HL-60 (cell line): ENCODE measurements at regions not wholly inside any gene's neighbourhood (a gene's known extent, or its start where the extent isn't known, plus 50 kb on each side); places are given as distances from the start of the nearest gene placed in this dataset.

Experiments used
- DNase-seq, 2 experiments: peaks; one replicate each; pipeline ENCODE4 v3.0.0-alpha.2; 2010 to 2020; ENCODE audit warnings: low read depth in 1 of 2, low spot score in 1 of 2
- H3K27ac ChIP-seq: fragments of 250-450 bp; sonication (Bioruptor Pico); replicated peaks from 2 replicates; pipeline ENCODE4 v1.5.1; 2020; ENCODE audit warnings: mild to moderate bottlenecking, moderate library complexity
- H3K27me3 ChIP-seq: fragments of 250-450 bp; sonication (Bioruptor Pico); 2 replicates; pipeline ENCODE4 v1.5.1; 2021; ENCODE audit warnings: mild to moderate bottlenecking, moderate library complexity; ENCODE audit not compliant: insufficient read depth, poor library complexity, severe bottlenecking
- H3K4me3 ChIP-seq: replicated peaks from 2 replicates; pipeline ENCODE4 v1.5.1; 2011; ENCODE audit warnings: mild to moderate bottlenecking, control low read depth, low read length; ENCODE audit not compliant: insufficient read depth
- GABPA ChIP-seq: IDR thresholded peaks from 2 replicates; pipeline ENCODE4 v1.6.1; 2012; ENCODE audit warnings: low read depth
- POLR2AphosphoS5 ChIP-seq: IDR thresholded peaks from 2 replicates; pipeline ENCODE4 v1.6.1; 2012; ENCODE audit warnings: low read depth
- SPI1 ChIP-seq: IDR thresholded peaks from 2 replicates; pipeline ENCODE4 v1.6.1; 2012; ENCODE audit warnings: low read depth, mild to moderate bottlenecking, borderline replicate concordance
- TF ChIP-seq, protein P1 (sequence below): IDR thresholded peaks from one replicate; pipeline ENCODE4 v1.5.1; 2011; ENCODE audit warnings: low read length, control low read depth, inconsistent platforms; ENCODE audit not compliant: insufficient read depth
- TF ChIP-seq, protein P2 (sequence below): IDR thresholded peaks from 2 replicates; pipeline ENCODE4 v1.6.1; 2012; ENCODE audit warnings: low read depth; ENCODE audit not compliant: insufficient replicate concordance

DNA sequence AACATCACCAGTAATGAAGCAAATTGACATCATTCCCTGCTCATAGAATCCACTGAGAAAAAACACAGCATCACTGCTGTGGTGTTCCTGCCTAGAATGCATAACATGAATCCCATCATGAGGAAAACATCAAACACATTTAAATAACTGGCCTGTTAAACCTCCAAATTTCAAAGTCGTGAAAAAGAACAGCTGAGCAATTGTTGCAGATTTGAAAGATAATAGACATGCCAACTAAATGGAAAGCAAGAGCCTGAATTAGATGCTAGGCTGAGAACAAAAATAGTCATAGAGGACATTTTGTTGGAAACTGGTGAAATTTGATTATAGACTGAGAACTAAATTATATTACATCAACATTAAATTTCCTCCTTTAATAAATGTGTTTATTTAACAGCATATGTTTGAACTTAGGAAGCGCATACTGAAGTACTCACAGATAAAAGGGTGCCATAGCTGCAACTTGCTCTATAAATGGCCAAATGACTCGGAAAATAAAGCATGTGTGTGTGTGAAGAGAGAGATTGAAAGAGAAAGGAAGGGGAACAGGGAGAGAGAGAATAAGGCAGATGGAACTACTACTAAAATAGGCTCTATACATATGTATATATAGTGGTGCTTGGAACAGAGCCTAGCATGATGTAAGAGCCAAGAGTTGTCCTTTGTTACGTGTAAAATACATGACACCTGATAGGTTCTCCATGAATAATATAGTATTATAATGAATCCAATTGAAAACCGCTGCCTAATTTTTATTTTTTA is 305.0 kb upstream of the MON1B start:
- H3K27ac ChIP-seq, result no peak overlapping the region
- H3K4me3 ChIP-seq, result no peak overlapping the region
- DNase-seq, result no peak
- H3K27me3 ChIP-seq, result no peaks in the 10 kb centered on the region
- TF ChIP-seq, protein P1, sequence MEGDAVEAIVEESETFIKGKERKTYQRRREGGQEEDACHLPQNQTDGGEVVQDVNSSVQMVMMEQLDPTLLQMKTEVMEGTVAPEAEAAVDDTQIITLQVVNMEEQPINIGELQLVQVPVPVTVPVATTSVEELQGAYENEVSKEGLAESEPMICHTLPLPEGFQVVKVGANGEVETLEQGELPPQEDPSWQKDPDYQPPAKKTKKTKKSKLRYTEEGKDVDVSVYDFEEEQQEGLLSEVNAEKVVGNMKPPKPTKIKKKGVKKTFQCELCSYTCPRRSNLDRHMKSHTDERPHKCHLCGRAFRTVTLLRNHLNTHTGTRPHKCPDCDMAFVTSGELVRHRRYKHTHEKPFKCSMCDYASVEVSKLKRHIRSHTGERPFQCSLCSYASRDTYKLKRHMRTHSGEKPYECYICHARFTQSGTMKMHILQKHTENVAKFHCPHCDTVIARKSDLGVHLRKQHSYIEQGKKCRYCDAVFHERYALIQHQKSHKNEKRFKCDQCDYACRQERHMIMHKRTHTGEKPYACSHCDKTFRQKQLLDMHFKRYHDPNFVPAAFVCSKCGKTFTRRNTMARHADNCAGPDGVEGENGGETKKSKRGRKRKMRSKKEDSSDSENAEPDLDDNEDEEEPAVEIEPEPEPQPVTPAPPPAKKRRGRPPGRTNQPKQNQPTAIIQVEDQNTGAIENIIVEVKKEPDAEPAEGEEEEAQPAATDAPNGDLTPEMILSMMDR, result no peak
- TF ChIP-seq SPI1, result no peak
- no peak for TF ChIP-seq GABPA
- TF ChIP-seq, protein P2, sequence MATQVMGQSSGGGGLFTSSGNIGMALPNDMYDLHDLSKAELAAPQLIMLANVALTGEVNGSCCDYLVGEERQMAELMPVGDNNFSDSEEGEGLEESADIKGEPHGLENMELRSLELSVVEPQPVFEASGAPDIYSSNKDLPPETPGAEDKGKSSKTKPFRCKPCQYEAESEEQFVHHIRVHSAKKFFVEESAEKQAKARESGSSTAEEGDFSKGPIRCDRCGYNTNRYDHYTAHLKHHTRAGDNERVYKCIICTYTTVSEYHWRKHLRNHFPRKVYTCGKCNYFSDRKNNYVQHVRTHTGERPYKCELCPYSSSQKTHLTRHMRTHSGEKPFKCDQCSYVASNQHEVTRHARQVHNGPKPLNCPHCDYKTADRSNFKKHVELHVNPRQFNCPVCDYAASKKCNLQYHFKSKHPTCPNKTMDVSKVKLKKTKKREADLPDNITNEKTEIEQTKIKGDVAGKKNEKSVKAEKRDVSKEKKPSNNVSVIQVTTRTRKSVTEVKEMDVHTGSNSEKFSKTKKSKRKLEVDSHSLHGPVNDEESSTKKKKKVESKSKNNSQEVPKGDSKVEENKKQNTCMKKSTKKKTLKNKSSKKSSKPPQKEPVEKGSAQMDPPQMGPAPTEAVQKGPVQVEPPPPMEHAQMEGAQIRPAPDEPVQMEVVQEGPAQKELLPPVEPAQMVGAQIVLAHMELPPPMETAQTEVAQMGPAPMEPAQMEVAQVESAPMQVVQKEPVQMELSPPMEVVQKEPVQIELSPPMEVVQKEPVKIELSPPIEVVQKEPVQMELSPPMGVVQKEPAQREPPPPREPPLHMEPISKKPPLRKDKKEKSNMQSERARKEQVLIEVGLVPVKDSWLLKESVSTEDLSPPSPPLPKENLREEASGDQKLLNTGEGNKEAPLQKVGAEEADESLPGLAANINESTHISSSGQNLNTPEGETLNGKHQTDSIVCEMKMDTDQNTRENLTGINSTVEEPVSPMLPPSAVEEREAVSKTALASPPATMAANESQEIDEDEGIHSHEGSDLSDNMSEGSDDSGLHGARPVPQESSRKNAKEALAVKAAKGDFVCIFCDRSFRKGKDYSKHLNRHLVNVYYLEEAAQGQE, result no peak
- no peak for TF ChIP-seq POLR2AphosphoS5

DNA sequence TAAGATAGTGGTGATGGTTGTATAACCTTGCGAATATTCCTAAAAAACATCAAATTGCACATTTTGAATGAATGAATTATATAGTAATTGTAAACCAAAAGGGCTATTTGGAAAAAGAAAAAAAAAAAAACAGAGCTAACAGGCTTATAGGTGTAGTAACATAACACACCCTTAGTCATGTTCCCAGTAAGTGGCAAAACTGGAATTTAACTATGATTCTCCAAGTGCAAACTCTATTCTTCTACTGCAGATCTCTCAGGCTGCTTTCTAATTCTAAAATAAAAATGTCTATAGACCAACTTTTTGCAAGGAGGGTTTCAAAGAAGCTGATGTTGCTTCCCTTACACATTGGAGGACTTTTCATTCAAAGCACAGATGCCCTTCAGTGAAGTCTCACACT is 293.2 kb upstream of the MON1B start:
- Histone ChIP-seq H3K27ac (no peak overlapping the region), H3K27me3 (no peaks in the 10 kb centered on the region), H3K4me3 (no peak overlapping the region)
- DNase-seq, result no peak
- TF ChIP-seq GABPA (no peak), POLR2AphosphoS5 (no peak), SPI1 (no peak)
- TF ChIP-seq, protein P2, result no peak
- TF ChIP-seq, protein P1, result no peak

DNA sequence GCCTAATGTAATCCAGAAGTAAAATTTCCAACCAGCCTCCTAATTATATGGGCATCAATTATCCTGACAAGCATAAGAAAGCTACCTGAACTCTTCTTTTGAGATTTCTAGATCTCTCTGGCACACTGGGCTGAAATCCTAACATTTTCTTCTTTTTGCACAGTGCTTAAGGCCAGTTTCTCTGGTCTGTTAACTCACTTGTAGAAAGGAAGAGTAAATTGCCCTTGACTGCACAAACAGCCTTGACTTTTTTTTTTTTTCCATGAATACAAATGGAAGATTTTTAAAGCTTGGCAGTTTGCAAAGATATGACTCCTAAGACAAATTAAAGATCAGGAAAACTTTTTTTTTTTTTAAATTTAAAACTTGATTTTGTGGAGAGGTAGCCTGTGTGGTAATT is 291.2 kb upstream of the MON1B start:
- H3K27ac ChIP-seq, result no peak overlapping the region
- no peak overlapping the region for H3K4me3 ChIP-seq
- TF ChIP-seq, protein P1, result no peak
- TF ChIP-seq POLR2AphosphoS5, result no peak
- TF ChIP-seq, protein P2, result no peak
- TF ChIP-seq SPI1, result no peak
- no peak for TF ChIP-seq GABPA
- no peaks in the 10 kb centered on the region for H3K27me3 ChIP-seq
- DNase-seq, result no peak
